ENCODE measurements at regions not wholly inside any gene's neighbourhood (a gene's known extent, or its start where the extent isn't known, plus 50 kb on each side); places are given as distances from the start of the nearest gene placed in this dataset.

- TF ChIP-seq ARNTL (CRISPR knock-in tag; IDR thresholded peaks at IDR 0.05; ENCODE audit: borderline replicate concordance, low read depth), result no peak
- no peak for TF ChIP-seq PATZ1 (CRISPR knock-in tag; IDR thresholded peaks at IDR 0.05; ENCODE audit: borderline replicate concordance)
- TF ChIP-seq GLIS3 (CRISPR knock-in tag; IDR thresholded peaks at IDR 0.05), result no peak
- no peak for TF ChIP-seq ZNF8 (CRISPR knock-in tag; IDR thresholded peaks at IDR 0.05)
- no peak for TF ChIP-seq ZFP3 (CRISPR knock-in tag; IDR thresholded peaks at IDR 0.05)
- no peak for TF ChIP-seq SNAI2 (CRISPR knock-in tag; IDR thresholded peaks at IDR 0.05)
- no peak for TF ChIP-seq TOX (CRISPR knock-in tag; IDR thresholded peaks at IDR 0.05; ENCODE audit: borderline replicate concordance)
- TF ChIP-seq TCF4 (CRISPR knock-in tag; IDR thresholded peaks at IDR 0.05; ENCODE audit: borderline replicate concordance), result no peak; the same call in 1 of the 2 replicates
- TF ChIP-seq ESRRG (CRISPR knock-in tag; IDR thresholded peaks at IDR 0.05), result no peak
- TF ChIP-seq CSRNP3 (CRISPR knock-in tag; IDR thresholded peaks at IDR 0.05), result no peak
Measured at GRCh38 chr2:2848621-2849333, 517.7 kb upstream of the MYT1L start.

Data from SK-N-SH treated with all-trans-retinoic acid at 6 μM for 48 hours (cell line).